ENCODE measurements at regions not wholly inside any gene's neighbourhood (a gene's known extent, or its start where the extent isn't known, plus 50 kb on each side); places are given as distances from the start of the nearest gene placed in this dataset.

DNA sequence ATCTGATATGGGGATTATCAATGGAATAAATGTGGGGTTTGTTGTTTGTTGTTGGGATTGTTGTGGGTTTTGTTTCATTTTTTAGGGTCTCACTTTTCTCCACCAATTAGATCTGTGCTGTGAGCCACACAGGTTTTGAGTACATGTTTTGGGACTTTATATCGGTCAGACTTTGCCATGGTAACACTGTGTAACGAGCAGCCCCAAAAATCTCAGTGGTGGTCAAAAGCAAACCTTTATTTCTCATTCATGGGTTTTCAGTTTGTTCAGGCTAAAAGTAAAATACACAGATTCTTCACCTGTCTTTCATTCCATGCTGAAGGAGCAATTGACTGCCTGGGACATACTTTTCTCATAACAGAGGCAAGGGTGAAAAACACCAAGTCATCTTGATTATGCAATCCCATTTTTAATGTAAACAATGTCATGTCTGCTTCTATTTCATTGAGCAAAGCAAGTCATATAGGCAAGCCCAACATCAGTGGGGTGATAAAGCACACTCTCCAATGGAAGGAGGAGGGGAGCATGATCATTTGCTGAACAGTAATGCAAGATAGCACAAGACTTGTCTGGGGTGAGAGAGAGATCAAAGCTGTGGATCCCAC is 101.1 kb upstream of the PLCB4 start:
- TF ChIP-seq, protein P1, sequence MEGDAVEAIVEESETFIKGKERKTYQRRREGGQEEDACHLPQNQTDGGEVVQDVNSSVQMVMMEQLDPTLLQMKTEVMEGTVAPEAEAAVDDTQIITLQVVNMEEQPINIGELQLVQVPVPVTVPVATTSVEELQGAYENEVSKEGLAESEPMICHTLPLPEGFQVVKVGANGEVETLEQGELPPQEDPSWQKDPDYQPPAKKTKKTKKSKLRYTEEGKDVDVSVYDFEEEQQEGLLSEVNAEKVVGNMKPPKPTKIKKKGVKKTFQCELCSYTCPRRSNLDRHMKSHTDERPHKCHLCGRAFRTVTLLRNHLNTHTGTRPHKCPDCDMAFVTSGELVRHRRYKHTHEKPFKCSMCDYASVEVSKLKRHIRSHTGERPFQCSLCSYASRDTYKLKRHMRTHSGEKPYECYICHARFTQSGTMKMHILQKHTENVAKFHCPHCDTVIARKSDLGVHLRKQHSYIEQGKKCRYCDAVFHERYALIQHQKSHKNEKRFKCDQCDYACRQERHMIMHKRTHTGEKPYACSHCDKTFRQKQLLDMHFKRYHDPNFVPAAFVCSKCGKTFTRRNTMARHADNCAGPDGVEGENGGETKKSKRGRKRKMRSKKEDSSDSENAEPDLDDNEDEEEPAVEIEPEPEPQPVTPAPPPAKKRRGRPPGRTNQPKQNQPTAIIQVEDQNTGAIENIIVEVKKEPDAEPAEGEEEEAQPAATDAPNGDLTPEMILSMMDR (IDR thresholded peaks at IDR 0.05; ENCODE audit: insufficient read depth, low read length, missing control alignments), result no peak
- POLR2A ChIA-PET, result no interaction called here
- no peak for DNase-seq (ENCODE audit: low read depth, low spot score)
- CTCF ChIA-PET, result no interaction called here
- H3K4me3 ChIP-seq (ENCODE audit: low read depth, low read length), result no peak overlapping the region

DNA sequence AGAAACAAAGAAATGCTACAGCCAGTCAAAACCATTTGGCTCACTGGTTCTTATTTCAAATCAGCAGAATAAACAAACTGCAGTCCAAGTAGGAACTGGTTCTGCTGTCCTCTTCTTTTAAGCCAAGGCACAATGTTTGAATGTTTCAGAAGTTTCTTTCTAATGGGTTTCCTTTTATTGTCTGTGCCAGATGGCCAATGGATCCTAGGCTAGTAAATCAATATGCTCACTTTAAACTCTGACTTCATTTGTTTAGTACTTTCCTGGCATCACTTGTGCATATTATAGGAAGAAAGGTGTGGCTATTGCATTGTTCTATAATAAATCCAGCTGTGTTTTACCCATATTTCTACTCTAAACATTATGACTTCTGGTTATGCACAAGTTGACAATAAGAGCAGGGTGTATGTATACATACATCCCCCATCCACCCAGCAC is 99.7 kb upstream of the PLCB4 start:
- POLR2A ChIA-PET, result no interaction called here
- CTCF ChIA-PET, result interaction anchor here (0.9 kb wide), 1 partner anchor 9 kb away, joined by 3 read pairs; no protein-coding TSS in a partner anchor
- TF ChIP-seq, protein P1 (IDR thresholded peaks at IDR 0.05; ENCODE audit: insufficient read depth, low read length, missing control alignments), result no peak
- no peak for DNase-seq (ENCODE audit: low read depth, low spot score)
- H3K4me3 ChIP-seq (ENCODE audit: low read depth, low read length), result no peak overlapping the region

- POLR2A ChIA-PET, result no interaction called here
- CTCF ChIA-PET, result interaction anchor here (0.8 to 1.1 kb wide), 2 partner anchors 15 to 23 kb away, joined by 3 to 4 read pairs; no protein-coding TSS in a partner anchor
- TF ChIP-seq, protein P1 (IDR thresholded peaks at IDR 0.05; ENCODE audit: insufficient read depth, low read length, missing control alignments), result no peak
- DNase-seq (ENCODE audit: low read depth, low spot score), result no peak
- no peak overlapping the region for H3K4me3 ChIP-seq (ENCODE audit: low read depth, low read length)
Measured at GRCh38 chr20:8971669-8972316, 97.1 kb upstream of the PLCB4 start.

GRCh38 chr20:8972963-8973705 is 95.8 kb upstream of the PLCB4 start:
- CTCF ChIA-PET, result interaction anchor here (1.1 to 1.5 kb wide), 3 partner anchors 14 to 386 kb away, joined by 3 to 4 read pairs (median 3); no protein-coding TSS in a partner anchor
- no peak overlapping the region for H3K4me3 ChIP-seq (ENCODE audit: low read depth, low read length)
- POLR2A ChIA-PET, result no interaction called here
- DNase-seq (ENCODE audit: low read depth, low spot score), result no peak
- TF ChIP-seq, protein P1 (IDR thresholded peaks at IDR 0.05; ENCODE audit: insufficient read depth, low read length, missing control alignments), result no peak

DNA sequence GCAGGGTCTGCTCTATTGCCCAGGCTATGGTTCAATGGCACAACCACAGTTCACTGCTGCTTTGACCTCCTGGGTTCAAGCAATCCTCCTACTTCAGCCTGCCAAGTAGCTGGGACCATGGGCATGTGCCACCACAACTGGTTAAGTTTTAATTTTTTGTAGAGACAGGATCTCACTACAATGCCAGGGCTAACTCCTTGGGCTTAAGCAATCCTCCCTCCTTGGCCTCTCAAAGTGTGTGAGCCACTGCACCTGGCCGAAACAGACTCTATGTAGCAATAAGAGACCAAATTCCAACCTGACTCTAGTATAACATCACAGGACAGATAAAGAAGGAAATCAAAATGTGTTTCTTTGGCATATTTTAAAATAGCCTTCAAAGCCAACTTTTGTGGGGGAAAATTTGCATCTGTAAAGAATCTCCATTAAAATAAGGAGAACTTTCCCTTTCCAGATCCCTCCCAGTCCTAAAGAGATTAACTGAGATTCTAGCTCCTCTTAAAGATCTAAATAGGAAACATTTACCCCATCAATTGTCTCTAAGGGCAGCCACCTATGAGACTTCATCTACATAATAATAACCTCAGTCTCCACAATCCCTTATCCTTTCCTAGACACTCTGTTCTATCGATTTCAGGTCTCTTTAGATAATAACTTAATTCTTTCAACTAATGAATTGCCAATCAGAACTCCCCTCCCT is 94.7 kb upstream of the PLCB4 start:
- ChIA-PET CTCF (interaction anchor here (1.2 to 1.5 kb wide), 2 partner anchors 30 to 385 kb away, joined by 3 read pairs; no protein-coding TSS in a partner anchor), POLR2A (no interaction called here)
- H3K4me3 ChIP-seq (ENCODE audit: low read depth, low read length), result no peak overlapping the region
- DNase-seq (ENCODE audit: low read depth, low spot score), result no peak
- TF ChIP-seq, protein P1 (IDR thresholded peaks at IDR 0.05; ENCODE audit: insufficient read depth, low read length, missing control alignments), result no peak

Measured in AG04449 (cell line).